ENCODE measurements at regions not wholly inside any gene's neighbourhood (a gene's known extent, or its start where the extent isn't known, plus 50 kb on each side); places are given as distances from the start of the nearest gene placed in this dataset.

DNA sequence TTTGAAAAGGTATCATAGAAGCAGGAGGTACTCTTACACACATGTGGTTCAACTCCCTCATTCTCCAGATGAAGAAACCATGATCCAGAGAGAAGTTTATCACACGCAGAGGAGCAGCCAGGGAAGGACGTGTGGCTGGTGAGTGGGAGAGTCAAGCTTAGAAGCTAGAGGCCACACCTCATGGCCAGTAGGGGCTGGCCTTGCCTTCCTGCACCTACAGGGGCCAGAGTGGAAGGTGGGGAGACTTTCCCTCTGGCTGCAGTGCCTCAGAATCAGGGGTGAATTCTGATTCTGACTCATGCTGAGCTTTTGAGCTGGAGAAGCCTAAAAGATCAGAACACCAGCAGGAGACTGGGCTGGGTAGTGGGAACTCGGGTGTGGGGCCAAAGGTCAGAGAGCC is 1067.9 kb downstream of the BCL11B start:
- no peak overlapping the region for H3K14ac ChIP-seq (replicated peaks; ENCODE audit: low read depth, low read length)
- no peaks in the 10 kb centered on the region for H4K20me1 ChIP-seq (ENCODE audit: insufficient read depth, low read length)
- no peak overlapping the region for H2BK120ac ChIP-seq (ENCODE audit: low read depth, low read length)
- no peak overlapping the region for H3K56ac ChIP-seq (ENCODE audit: extremely low read depth, insufficient read depth, low read length)
- no peak overlapping the region for H3K27ac ChIP-seq (ENCODE audit: insufficient read depth, low read length)
- H2BK5ac ChIP-seq (ENCODE audit: low read depth, low read length, poor library complexity, severe bottlenecking) = no peak overlapping the region
- no peak overlapping the region for H4K8ac ChIP-seq (ENCODE audit: low read depth in 2 of 2, low read length in 2 of 2)
- no peak overlapping the region for H4K91ac ChIP-seq (ENCODE audit: insufficient read depth, low read depth, low read length)
- CTCF ChIA-PET = no interaction called here
- no peak overlapping the region for H3K4me2 ChIP-seq (ENCODE audit: low read depth, low read length)
- H3K4me1 ChIP-seq (ENCODE audit: control insufficient read depth, insufficient read depth, low read length) = no peaks in the 10 kb centered on the region
- no peaks in the 10 kb centered on the region for H3K79me1 ChIP-seq (ENCODE audit: low read depth in 1 of 2, low read length in 2 of 2)
- BruUV-seq (replicated peaks) = no TSS peak
- H3K4ac ChIP-seq (ENCODE audit: low read depth, low read length) = no peak overlapping the region
- H3K23ac ChIP-seq (ENCODE audit: low read depth, low read length) = no peak overlapping the region
- H4K5ac ChIP-seq (ENCODE audit: low read depth, low read length) = no peak overlapping the region
- no peaks in the 10 kb centered on the region for H3K36me3 ChIP-seq (ENCODE audit: control insufficient read depth, insufficient read depth, low read length)
- intact Hi-C loops (cut with micrococcal nuclease) = no loop called here
- no peak for ATAC-seq (ENCODE audit: low read depth)
- no peak overlapping the region for H2AFZ ChIP-seq (replicated peaks; ENCODE audit: low read length, poor library complexity)
- H2AK9ac ChIP-seq (replicated peaks; ENCODE audit: low read depth, low read length, poor library complexity) = no peak overlapping the region
- 0% methylated on average over 1 of the region's 3 CpGs; no CpG with 5 or more reads in 1 of the 2 experiments for WGBS, 2 experiments (ENCODE audit: extremely low coverage in 2 of 2, insufficient read length in 1 of 2)
- H2BK20ac ChIP-seq (ENCODE audit: low read depth, low read length) = no peak overlapping the region
- no peak overlapping the region for H3K9ac ChIP-seq (ENCODE audit: low read depth, low read length)
- H2AK5ac ChIP-seq (ENCODE audit: low read depth, low read length) = no peak overlapping the region
- in situ Hi-C loops (cut with MboI; ENCODE audit: low sequenced_read_pairs) = no loop called here
- peaks cover 47% of the 10 kb centered on the region for H3K9me3 ChIP-seq (ENCODE audit: control insufficient read depth, insufficient read depth, low read length)
- dilution Hi-C loops (cut with HindIII; ENCODE audit: low sequenced_read_pairs, unreplicated experiment) = no loop called here
- H3K4me3 ChIP-seq (ENCODE audit: insufficient read depth, low read depth, low read length) = no peak overlapping the region
- H3K9me1 ChIP-seq (ENCODE audit: insufficient read depth, low read length) = no peaks in the 10 kb centered on the region
- TF ChIP-seq, protein P1, sequence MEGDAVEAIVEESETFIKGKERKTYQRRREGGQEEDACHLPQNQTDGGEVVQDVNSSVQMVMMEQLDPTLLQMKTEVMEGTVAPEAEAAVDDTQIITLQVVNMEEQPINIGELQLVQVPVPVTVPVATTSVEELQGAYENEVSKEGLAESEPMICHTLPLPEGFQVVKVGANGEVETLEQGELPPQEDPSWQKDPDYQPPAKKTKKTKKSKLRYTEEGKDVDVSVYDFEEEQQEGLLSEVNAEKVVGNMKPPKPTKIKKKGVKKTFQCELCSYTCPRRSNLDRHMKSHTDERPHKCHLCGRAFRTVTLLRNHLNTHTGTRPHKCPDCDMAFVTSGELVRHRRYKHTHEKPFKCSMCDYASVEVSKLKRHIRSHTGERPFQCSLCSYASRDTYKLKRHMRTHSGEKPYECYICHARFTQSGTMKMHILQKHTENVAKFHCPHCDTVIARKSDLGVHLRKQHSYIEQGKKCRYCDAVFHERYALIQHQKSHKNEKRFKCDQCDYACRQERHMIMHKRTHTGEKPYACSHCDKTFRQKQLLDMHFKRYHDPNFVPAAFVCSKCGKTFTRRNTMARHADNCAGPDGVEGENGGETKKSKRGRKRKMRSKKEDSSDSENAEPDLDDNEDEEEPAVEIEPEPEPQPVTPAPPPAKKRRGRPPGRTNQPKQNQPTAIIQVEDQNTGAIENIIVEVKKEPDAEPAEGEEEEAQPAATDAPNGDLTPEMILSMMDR (conservative IDR thresholded peaks at IDR 0.05; ENCODE audit: low read depth, low read length) = no peak
- TF ChIP-seq SMC3 (IDR thresholded peaks at IDR 0.05; ENCODE audit: low read depth, low read length) (no peak), POLR2A (IDR thresholded peaks at IDR 0.05; ENCODE audit: low read depth, low read length) (no peak)
- POLR2A ChIA-PET (ENCODE audit: unreplicated experiment) = no interaction called here
- H3K27me3 ChIP-seq (ENCODE audit: control insufficient read depth, insufficient read depth, low read length) = no peaks in the 10 kb centered on the region
- DNase-seq = no peak
- H2BK15ac ChIP-seq (ENCODE audit: low read depth, low read length) = no peak overlapping the region
- no peak overlapping the region for H3K18ac ChIP-seq (ENCODE audit: low read depth, low read length)

All from IMR-90 (cell line).